ENCODE measurements at regions not wholly inside any gene's neighbourhood (a gene's known extent, or its start where the extent isn't known, plus 50 kb on each side); places are given as distances from the start of the nearest gene placed in this dataset.

DNA sequence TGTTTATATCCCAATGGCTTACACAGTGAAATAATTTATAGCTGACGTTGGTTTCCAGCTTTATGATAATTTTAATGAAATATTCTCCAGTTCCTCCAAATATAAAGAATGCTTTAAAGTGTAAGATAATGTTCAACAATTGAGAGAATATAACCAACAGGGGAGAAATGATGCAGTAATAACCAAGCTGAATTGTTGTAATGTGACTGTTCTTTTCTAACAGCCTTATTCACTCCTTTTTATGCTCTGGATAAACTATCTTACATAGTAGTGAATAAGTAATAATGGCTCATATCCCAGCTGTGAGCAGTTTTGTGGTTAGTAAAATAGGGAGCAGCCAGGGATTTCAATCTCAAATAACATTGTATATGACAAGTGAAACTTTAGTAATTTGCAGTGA is 2348.7 kb upstream of the ACO1 start (continued):
- TF ChIP-seq HDAC6 (IDR thresholded peaks at IDR 0.05; ENCODE audit: low read depth, low read length) (no peak), KDM1A (IDR thresholded peaks at IDR 0.05; ENCODE audit: borderline replicate concordance, low read length) (no peak), CTBP2 (IDR thresholded peaks at IDR 0.05; ENCODE audit: borderline replicate concordance, insufficient read depth, insufficient read length, low read length) (no peak)
